WTC11 (cell line): ENCODE measurements at regions not wholly inside any gene's neighbourhood (a gene's known extent, or its start where the extent isn't known, plus 50 kb on each side); places are given as distances from the start of the nearest gene placed in this dataset.

Experiments used
- ATAC-seq: fragments of 200-7000 bp; cut with Tn5 transposase; 2 replicates; pipeline ENCODE4 v1.10.0; 2021; ENCODE audit warnings: mild to moderate bottlenecking, moderate library complexity
- CTCF ChIA-PET: fragments of 300-600 bp; sonication (Branson Sonifier 250); formaldehyde crosslinking; loops from one replicate; lab custom pipeline; 2021; ENCODE audit warnings: antibody characterized with exemption; lab: Charles Lee
- POLR2A ChIA-PET: fragments of 350-600 bp; sonication (Branson Sonifier 250); formaldehyde crosslinking; loops from one replicate; lab custom pipeline; 2021; ENCODE audit warnings: antibody characterized with exemption; lab: Charles Lee
- DNase-seq: peaks from one replicate; pipeline ENCODE4 v3.0.0; 2021; ENCODE audit warnings: low spot score
- H3K27ac Mint-ChIP-seq: 2 replicates; pipeline ENCODE4 v1.8.0; 2021; ENCODE audit warnings: mixed read lengths
- H3K27me3 Mint-ChIP-seq: 2 replicates; pipeline ENCODE4 v1.8.0; 2021; ENCODE audit warnings: low read depth, mild to moderate bottlenecking, moderate library complexity, mixed read lengths
- H3K36me3 Mint-ChIP-seq: 2 replicates; pipeline ENCODE4 v1.8.0; 2021; ENCODE audit warnings: mixed read lengths
- H3K4me1 Mint-ChIP-seq: 2 replicates; pipeline ENCODE4 v1.8.0; 2022; ENCODE audit warnings: mixed read lengths
- H3K4me3 Mint-ChIP-seq: 2 replicates; pipeline ENCODE4 v1.8.0; 2021; ENCODE audit warnings: mild to moderate bottlenecking, moderate library complexity, mixed read lengths
- H3K9me3 Mint-ChIP-seq: 2 replicates; pipeline ENCODE4 v1.8.0; 2021; ENCODE audit warnings: mixed read lengths
- CBFB ChIP-seq: sonication (generic); formaldehyde crosslinking; IDR thresholded peaks from 2 replicates; pipeline ENCODE4 v1.8.1; 2022; ENCODE audit warnings: mild to moderate bottlenecking, low read depth, missing genetic modification reagents
- CREB1 ChIP-seq: sonication (generic); formaldehyde crosslinking; IDR thresholded peaks from 2 replicates; pipeline ENCODE4 v1.8.0; 2023; ENCODE audit warnings: mild to moderate bottlenecking, missing genetic modification reagents
- ESRRA ChIP-seq: sonication (generic); formaldehyde crosslinking; IDR thresholded peaks from 2 replicates; pipeline ENCODE4 v1.8.1; 2022; ENCODE audit warnings: mild to moderate bottlenecking, missing genetic modification reagents, borderline replicate concordance
- ETV6 ChIP-seq: sonication (generic); formaldehyde crosslinking; IDR thresholded peaks from 2 replicates; pipeline ENCODE4 v1.8.1; 2022; ENCODE audit warnings: mild to moderate bottlenecking, missing genetic modification reagents
- FOXJ3 ChIP-seq: sonication (generic); formaldehyde crosslinking; IDR thresholded peaks from 2 replicates; pipeline ENCODE4 v1.9.0; 2021; ENCODE audit warnings: missing genetic modification reagents, mild to moderate bottlenecking, borderline replicate concordance
- FOXP1 ChIP-seq: sonication (generic); formaldehyde crosslinking; IDR thresholded peaks from 2 replicates; pipeline ENCODE4 v1.8.0; 2022; ENCODE audit warnings: missing genetic modification reagents, mild to moderate bottlenecking, moderate library complexity, borderline replicate concordance
- GTF2I ChIP-seq: fragments of 250-450 bp; sonication (Bioruptor Pico); conservative IDR thresholded peaks from 2 replicates; pipeline ENCODE4 v1.4.0; 2021; ENCODE audit warnings: mild to moderate bottlenecking
- IRF2 ChIP-seq: sonication (generic); formaldehyde crosslinking; IDR thresholded peaks from 2 replicates; pipeline ENCODE4 v1.8.0; 2022; ENCODE audit warnings: low read depth, missing genetic modification reagents, borderline replicate concordance
- JAZF1 ChIP-seq: fragments of 250-450 bp; sonication (Bioruptor Pico); IDR thresholded peaks from 2 replicates; pipeline ENCODE4 v1.9.0; 2021; ENCODE audit warnings: moderate library complexity, mild to moderate bottlenecking, inconsistent platforms
- JUN ChIP-seq: sonication (generic); formaldehyde crosslinking; IDR thresholded peaks from 2 replicates; pipeline ENCODE4 v1.8.0; 2023; ENCODE audit warnings: mild to moderate bottlenecking, missing genetic modification reagents
- KAT7 ChIP-seq: sonication (generic); formaldehyde crosslinking; IDR thresholded peaks from 2 replicates; pipeline ENCODE4 v1.8.1; 2023; ENCODE audit warnings: missing genetic modification reagents, mild to moderate bottlenecking, borderline replicate concordance
- MYBL2 ChIP-seq: sonication (generic); formaldehyde crosslinking; IDR thresholded peaks from 2 replicates; pipeline ENCODE4 v1.8.1; 2023; ENCODE audit warnings: mild to moderate bottlenecking, moderate library complexity, missing genetic modification reagents
- NFYB ChIP-seq: sonication (generic); formaldehyde crosslinking; conservative IDR thresholded peaks from 2 replicates; pipeline ENCODE4 v1.8.0; 2022; ENCODE audit warnings: low read depth, missing genetic modification reagents
- NR1H2 ChIP-seq: sonication (generic); formaldehyde crosslinking; IDR thresholded peaks from 2 replicates; pipeline ENCODE4 v1.9.0; 2021; ENCODE audit warnings: mild to moderate bottlenecking, moderate library complexity, missing genetic modification reagents
- OVOL2 ChIP-seq: fragments of 250-450 bp; sonication (Bioruptor Pico); IDR thresholded peaks from 2 replicates; pipeline ENCODE4 v1.9.0; 2021; ENCODE audit warnings: mild to moderate bottlenecking, borderline replicate concordance
- RORB ChIP-seq: fragments of 250-450 bp; sonication (Bioruptor Pico); IDR thresholded peaks from 2 replicates; pipeline ENCODE4 v1.9.0; 2021; ENCODE audit warnings: mild to moderate bottlenecking
- SMAD4 ChIP-seq: sonication (generic); formaldehyde crosslinking; IDR thresholded peaks from 2 replicates; pipeline ENCODE4 v1.8.0; 2022; ENCODE audit warnings: mild to moderate bottlenecking, missing genetic modification reagents
- SP1 ChIP-seq: sonication (generic); formaldehyde crosslinking; conservative IDR thresholded peaks from 2 replicates; pipeline ENCODE4 v1.8.1; 2022; ENCODE audit warnings: missing genetic modification reagents
- TEAD4 ChIP-seq: sonication (generic); formaldehyde crosslinking; IDR thresholded peaks from 2 replicates; pipeline ENCODE4 v1.8.0; 2022; ENCODE audit warnings: mild to moderate bottlenecking, missing genetic modification reagents
- ZNF138 ChIP-seq: sonication (generic); formaldehyde crosslinking; conservative IDR thresholded peaks from 2 replicates; pipeline ENCODE4 v1.8.1; 2022; ENCODE audit warnings: mild to moderate bottlenecking, moderate library complexity, missing genetic modification reagents
- ZNF317 ChIP-seq: sonication (generic); formaldehyde crosslinking; IDR thresholded peaks from 2 replicates; pipeline ENCODE4 v1.8.1; 2023; ENCODE audit warnings: low read depth, mild to moderate bottlenecking, moderate library complexity, missing genetic modification reagents, borderline replicate concordance
- TF ChIP-seq, protein P1 (sequence below): fragments of 250-450 bp; sonication (Bioruptor Pico); IDR thresholded peaks from 2 replicates; pipeline ENCODE4 v1.9.0; 2021; ENCODE audit warnings: mild to moderate bottlenecking
- TF ChIP-seq, protein P2 (sequence below): fragments of 250-450 bp; sonication (Bioruptor Pico); IDR thresholded peaks from 2 replicates; pipeline ENCODE4 v1.8.0; 2021; ENCODE audit warnings: mild to moderate bottlenecking
- TF ChIP-seq, protein P3 (sequence below): sonication (generic); formaldehyde crosslinking; IDR thresholded peaks from 2 replicates; pipeline ENCODE4 v1.8.1; 2022; ENCODE audit warnings: missing genetic modification reagents, borderline replicate concordance
- TF ChIP-seq, protein P4 (sequence below): sonication (generic); formaldehyde crosslinking; IDR thresholded peaks from 2 replicates; pipeline ENCODE4 v1.8.1; 2023; ENCODE audit warnings: mild to moderate bottlenecking, missing genetic modification reagents
- TF ChIP-seq, protein P5 (sequence below): sonication (generic); formaldehyde crosslinking; IDR thresholded peaks from 2 replicates; pipeline ENCODE4 v1.8.0; 2023; ENCODE audit warnings: mild to moderate bottlenecking, missing genetic modification reagents
- TF ChIP-seq, protein P6 (sequence below): sonication (generic); formaldehyde crosslinking; IDR thresholded peaks from 2 replicates; pipeline ENCODE4 v1.8.1; 2022; ENCODE audit warnings: mild to moderate bottlenecking, moderate library complexity, missing genetic modification reagents

DNA sequence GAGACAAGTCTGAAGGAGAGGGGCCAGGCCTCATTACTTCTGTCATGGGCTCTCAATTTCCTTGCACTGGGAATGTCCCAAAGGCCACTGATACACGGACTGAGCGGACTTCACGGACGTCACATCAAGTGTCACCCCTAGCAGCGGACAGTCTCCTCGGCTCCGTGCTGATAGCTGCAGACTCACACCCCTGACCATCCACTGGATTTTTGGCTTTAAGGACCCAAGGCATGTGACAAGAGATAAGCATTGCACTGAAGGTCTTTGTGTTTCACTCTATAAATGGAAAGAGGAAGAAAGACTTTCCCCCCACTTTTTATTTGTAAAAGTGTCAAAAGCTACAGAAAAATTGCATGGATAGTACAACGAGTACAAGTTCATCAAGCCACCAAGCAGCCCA, 200.4 kb upstream of the FGGY start:
- no peak for ATAC-seq
- H3K36me3 Mint-ChIP-seq, result peaks cover 4% of the 10 kb centered on the region; the same call in 1 of the 2 replicates
- no peak overlapping the region for H3K4me3 Mint-ChIP-seq
- no peak overlapping the region for H3K27ac Mint-ChIP-seq
- POLR2A ChIA-PET, result no interaction called here
- no peak for DNase-seq
- CTCF ChIA-PET, result interaction anchor here (1.3 kb wide), 1 partner anchor 80 kb away, joined by 4 read pairs; no protein-coding TSS in a partner anchor
- H3K9me3 Mint-ChIP-seq, result peaks cover 16% of the 10 kb centered on the region
- no peaks in the 10 kb centered on the region; the same call in 1 of the 2 replicates for H3K27me3 Mint-ChIP-seq
- TF ChIP-seq OVOL2 (no peak), JAZF1 (CRISPR knock-in tag) (no peak), JUN (CRISPR knock-in tag) (no peak), SP1 (CRISPR knock-in tag) (no peak), MYBL2 (CRISPR knock-in tag) (no peak), ESRRA (CRISPR knock-in tag) (no peak), CREB1 (no peak), ETV6 (no peak), NR1H2 (no peak), RORB (CRISPR knock-in tag) (no peak), CBFB (CRISPR knock-in tag) (no peak), FOXJ3 (CRISPR knock-in tag) (no peak), SMAD4 (CRISPR knock-in tag) (no peak), IRF2 (CRISPR knock-in tag) (no peak), TEAD4 (CRISPR knock-in tag) (no peak), ZNF317 (CRISPR knock-in tag) (no peak)
- TF ChIP-seq, protein P1, sequence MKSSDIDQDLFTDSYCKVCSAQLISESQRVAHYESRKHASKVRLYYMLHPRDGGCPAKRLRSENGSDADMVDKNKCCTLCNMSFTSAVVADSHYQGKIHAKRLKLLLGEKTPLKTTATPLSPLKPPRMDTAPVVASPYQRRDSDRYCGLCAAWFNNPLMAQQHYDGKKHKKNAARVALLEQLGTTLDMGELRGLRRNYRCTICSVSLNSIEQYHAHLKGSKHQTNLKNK, result no peak
- TF ChIP-seq, protein P2, sequence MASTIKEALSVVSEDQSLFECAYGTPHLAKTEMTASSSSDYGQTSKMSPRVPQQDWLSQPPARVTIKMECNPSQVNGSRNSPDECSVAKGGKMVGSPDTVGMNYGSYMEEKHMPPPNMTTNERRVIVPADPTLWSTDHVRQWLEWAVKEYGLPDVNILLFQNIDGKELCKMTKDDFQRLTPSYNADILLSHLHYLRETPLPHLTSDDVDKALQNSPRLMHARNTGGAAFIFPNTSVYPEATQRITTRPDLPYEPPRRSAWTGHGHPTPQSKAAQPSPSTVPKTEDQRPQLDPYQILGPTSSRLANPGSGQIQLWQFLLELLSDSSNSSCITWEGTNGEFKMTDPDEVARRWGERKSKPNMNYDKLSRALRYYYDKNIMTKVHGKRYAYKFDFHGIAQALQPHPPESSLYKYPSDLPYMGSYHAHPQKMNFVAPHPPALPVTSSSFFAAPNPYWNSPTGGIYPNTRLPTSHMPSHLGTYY (CRISPR knock-in tag), result no peak
- TF ChIP-seq, protein P3, sequence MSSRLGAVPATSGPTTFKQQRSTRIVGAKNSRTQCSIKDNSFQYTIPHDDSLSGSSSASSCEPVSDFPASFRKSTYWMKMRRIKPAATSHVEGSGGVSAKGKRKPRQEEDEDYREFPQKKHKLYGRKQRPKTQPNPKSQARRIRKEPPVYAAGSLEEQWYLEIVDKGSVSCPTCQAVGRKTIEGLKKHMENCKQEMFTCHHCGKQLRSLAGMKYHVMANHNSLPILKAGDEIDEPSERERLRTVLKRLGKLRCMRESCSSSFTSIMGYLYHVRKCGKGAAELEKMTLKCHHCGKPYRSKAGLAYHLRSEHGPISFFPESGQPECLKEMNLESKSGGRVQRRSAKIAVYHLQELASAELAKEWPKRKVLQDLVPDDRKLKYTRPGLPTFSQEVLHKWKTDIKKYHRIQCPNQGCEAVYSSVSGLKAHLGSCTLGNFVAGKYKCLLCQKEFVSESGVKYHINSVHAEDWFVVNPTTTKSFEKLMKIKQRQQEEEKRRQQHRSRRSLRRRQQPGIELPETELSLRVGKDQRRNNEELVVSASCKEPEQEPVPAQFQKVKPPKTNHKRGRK (CRISPR knock-in tag), result no peak
- TF ChIP-seq, protein P4, sequence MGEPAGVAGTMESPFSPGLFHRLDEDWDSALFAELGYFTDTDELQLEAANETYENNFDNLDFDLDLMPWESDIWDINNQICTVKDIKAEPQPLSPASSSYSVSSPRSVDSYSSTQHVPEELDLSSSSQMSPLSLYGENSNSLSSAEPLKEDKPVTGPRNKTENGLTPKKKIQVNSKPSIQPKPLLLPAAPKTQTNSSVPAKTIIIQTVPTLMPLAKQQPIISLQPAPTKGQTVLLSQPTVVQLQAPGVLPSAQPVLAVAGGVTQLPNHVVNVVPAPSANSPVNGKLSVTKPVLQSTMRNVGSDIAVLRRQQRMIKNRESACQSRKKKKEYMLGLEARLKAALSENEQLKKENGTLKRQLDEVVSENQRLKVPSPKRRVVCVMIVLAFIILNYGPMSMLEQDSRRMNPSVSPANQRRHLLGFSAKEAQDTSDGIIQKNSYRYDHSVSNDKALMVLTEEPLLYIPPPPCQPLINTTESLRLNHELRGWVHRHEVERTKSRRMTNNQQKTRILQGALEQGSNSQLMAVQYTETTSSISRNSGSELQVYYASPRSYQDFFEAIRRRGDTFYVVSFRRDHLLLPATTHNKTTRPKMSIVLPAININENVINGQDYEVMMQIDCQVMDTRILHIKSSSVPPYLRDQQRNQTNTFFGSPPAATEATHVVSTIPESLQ, result no peak
- TF ChIP-seq, all 79 proteins: peak for 0
- H3K4me1 Mint-ChIP-seq, result 0 out of 2 replicates have a peak, but pooled peaks cover 2% of the 10 kb centered on the region

DNA sequence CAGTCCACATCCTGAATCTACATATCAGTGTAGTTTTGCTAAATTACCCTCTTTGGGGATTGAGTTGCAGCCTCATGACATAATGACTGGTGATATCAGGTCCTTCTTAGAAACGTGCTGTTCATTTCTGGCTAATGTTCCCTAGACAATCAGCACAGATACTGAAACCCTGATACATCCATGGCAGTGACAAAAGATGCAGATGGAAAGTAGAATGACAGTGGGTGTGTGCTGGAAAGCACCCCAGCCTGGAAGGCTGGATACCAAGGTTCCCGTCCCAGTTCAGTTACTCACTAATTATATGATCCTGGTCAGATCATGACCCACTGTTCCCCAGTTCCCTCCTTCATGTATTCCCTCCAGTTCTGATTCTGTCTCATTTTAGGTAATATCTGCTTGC, 198.2 kb upstream of the FGGY start:
- H3K27ac Mint-ChIP-seq, result no peak overlapping the region
- no peak for ATAC-seq
- ChIA-PET POLR2A (interaction anchor here (0.6 kb wide), 1 partner anchor 680 kb away, joined by 7 read pairs; no protein-coding TSS in a partner anchor), CTCF (no interaction called here)
- H3K36me3 Mint-ChIP-seq, result peaks cover 11% of the 10 kb centered on the region
- H3K4me3 Mint-ChIP-seq, result no peak overlapping the region
- no peaks in the 10 kb centered on the region for H3K4me1 Mint-ChIP-seq
- H3K27me3 Mint-ChIP-seq, result no peaks in the 10 kb centered on the region; the same call in 1 of the 2 replicates
- peaks cover 23% of the 10 kb centered on the region for H3K9me3 Mint-ChIP-seq
- no peak for DNase-seq
- TF ChIP-seq, protein P5, sequence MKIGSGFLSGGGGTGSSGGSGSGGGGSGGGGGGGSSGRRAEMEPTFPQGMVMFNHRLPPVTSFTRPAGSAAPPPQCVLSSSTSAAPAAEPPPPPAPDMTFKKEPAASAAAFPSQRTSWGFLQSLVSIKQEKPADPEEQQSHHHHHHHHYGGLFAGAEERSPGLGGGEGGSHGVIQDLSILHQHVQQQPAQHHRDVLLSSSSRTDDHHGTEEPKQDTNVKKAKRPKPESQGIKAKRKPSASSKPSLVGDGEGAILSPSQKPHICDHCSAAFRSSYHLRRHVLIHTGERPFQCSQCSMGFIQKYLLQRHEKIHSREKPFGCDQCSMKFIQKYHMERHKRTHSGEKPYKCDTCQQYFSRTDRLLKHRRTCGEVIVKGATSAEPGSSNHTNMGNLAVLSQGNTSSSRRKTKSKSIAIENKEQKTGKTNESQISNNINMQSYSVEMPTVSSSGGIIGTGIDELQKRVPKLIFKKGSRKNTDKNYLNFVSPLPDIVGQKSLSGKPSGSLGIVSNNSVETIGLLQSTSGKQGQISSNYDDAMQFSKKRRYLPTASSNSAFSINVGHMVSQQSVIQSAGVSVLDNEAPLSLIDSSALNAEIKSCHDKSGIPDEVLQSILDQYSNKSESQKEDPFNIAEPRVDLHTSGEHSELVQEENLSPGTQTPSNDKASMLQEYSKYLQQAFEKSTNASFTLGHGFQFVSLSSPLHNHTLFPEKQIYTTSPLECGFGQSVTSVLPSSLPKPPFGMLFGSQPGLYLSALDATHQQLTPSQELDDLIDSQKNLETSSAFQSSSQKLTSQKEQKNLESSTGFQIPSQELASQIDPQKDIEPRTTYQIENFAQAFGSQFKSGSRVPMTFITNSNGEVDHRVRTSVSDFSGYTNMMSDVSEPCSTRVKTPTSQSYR (CRISPR knock-in tag), result no peak
- TF ChIP-seq, protein P6, sequence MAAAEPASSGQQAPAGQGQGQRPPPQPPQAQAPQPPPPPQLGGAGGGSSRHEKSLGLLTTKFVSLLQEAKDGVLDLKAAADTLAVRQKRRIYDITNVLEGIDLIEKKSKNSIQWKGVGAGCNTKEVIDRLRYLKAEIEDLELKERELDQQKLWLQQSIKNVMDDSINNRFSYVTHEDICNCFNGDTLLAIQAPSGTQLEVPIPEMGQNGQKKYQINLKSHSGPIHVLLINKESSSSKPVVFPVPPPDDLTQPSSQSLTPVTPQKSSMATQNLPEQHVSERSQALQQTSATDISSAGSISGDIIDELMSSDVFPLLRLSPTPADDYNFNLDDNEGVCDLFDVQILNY (CRISPR knock-in tag), result no peak
- no peak for TF ChIP-seq FOXP1
- TF ChIP-seq RORB (CRISPR knock-in tag), result no peak
- no peak for TF ChIP-seq FOXJ3 (CRISPR knock-in tag)
- TF ChIP-seq, protein P4, result no peak
- TF ChIP-seq ZNF138 (CRISPR knock-in tag), result no peak
- TF ChIP-seq KAT7 (CRISPR knock-in tag), result no peak
- TF ChIP-seq NFYB, result no peak
- TF ChIP-seq GTF2I (CRISPR knock-in tag), result no peak
